ENCODE measurements at regions not wholly inside any gene's neighbourhood (a gene's known extent, or its start where the extent isn't known, plus 50 kb on each side); places are given as distances from the start of the nearest gene placed in this dataset.

DNA sequence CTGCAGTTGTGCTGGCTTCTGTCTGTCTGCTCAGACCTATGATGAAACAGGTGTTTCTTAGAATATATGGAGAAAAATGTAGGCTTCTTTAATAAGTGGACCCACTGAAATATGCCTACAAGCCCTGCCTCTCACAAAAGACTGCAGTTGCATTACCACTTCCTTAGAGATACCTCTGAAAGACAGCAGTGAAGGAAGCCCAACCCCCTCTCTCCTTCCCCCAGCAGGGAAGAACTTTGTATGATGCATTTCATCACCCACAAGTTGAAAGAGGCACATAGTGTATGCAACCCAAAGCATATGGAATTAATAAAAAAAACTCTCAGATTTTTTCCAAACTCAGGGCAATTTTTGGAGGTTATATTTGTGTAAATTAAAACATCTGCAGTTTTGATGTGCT, 916.7 kb downstream of the TECRL start:
- Histone ChIP-seq H3K27ac (no peak overlapping the region), H3K27me3 (no peaks in the 10 kb centered on the region), H3K9me3 (no peaks in the 10 kb centered on the region), H3K4me1 (no peaks in the 10 kb centered on the region), H3K36me3 (no peaks in the 10 kb centered on the region), H3K4me3 (no peak overlapping the region)
- TF ChIP-seq POLR2AphosphoS5 (IDR thresholded peaks at IDR 0.05) (no peak), POLR2A (IDR thresholded peaks at IDR 0.05) (no peak), EP300 (IDR thresholded peaks at IDR 0.05) (no peak)
- TF ChIP-seq, protein P1, sequence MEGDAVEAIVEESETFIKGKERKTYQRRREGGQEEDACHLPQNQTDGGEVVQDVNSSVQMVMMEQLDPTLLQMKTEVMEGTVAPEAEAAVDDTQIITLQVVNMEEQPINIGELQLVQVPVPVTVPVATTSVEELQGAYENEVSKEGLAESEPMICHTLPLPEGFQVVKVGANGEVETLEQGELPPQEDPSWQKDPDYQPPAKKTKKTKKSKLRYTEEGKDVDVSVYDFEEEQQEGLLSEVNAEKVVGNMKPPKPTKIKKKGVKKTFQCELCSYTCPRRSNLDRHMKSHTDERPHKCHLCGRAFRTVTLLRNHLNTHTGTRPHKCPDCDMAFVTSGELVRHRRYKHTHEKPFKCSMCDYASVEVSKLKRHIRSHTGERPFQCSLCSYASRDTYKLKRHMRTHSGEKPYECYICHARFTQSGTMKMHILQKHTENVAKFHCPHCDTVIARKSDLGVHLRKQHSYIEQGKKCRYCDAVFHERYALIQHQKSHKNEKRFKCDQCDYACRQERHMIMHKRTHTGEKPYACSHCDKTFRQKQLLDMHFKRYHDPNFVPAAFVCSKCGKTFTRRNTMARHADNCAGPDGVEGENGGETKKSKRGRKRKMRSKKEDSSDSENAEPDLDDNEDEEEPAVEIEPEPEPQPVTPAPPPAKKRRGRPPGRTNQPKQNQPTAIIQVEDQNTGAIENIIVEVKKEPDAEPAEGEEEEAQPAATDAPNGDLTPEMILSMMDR (IDR thresholded peaks at IDR 0.05): no peak
- DNase-seq (ENCODE audit: low spot score in 2 of 2): no peak

DNA sequence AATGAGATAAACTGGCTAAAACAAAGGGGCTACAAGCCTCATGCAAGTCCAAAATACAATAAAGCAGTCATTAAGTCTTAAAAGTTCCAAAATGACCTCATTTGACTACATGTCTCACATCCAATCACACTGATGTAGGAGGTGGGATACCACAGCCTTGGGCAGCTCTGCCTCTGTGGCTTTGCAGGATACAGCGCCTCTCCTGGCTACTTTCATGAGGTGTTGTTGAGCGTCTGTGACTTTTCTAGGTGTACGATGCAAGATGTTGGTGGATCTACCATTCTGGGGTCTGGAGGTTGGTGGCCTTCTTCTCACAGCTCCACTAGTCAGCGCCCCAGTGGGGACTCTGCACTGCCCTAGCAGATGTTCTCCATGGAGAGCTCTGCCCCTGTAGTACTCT, 944.9 kb downstream of the TECRL start:
- no peak for DNase-seq (ENCODE audit: low spot score in 2 of 2)
- no peaks in the 10 kb centered on the region for H3K36me3 ChIP-seq
- no peak for TF ChIP-seq POLR2A (IDR thresholded peaks at IDR 0.05)
- no peak for TF ChIP-seq POLR2AphosphoS5 (IDR thresholded peaks at IDR 0.05)
- TF ChIP-seq EP300 (IDR thresholded peaks at IDR 0.05): no peak
- TF ChIP-seq, protein P1 (IDR thresholded peaks at IDR 0.05): no peak
- WGBS: 72% methylated on average over 2 of the region's 4 CpGs
- H3K27ac ChIP-seq: no peak overlapping the region
- no peaks in the 10 kb centered on the region for H3K4me1 ChIP-seq
- H3K9me3 ChIP-seq: peaks cover 4% of the 10 kb centered on the region
- H3K4me3 ChIP-seq: no peak overlapping the region
- no peaks in the 10 kb centered on the region for H3K27me3 ChIP-seq

DNA sequence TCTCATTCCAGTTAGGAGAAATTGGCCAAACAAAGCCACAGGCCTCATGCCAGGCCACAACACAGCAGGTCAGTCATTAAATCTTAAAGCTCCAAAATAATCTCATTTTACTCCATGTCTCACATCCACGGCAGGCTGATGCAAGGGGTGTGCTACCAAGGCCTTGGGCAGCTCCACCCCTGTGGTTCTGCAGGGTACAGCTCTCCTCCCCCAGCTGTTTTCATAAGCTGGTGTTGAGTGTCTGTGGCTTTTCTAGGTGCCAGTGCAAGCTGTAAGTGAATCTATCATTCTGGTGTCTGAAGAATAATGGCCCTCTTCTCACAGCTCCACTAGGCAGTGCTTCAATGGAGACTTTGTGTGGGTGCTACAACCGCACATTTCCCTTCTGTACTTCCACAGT, 949.2 kb downstream of the TECRL start:
- Histone ChIP-seq H3K4me3 (no peak overlapping the region), H3K4me1 (no peaks in the 10 kb centered on the region), H3K9me3 (peaks cover 4% of the 10 kb centered on the region), H3K27me3 (no peaks in the 10 kb centered on the region), H3K27ac (no peak overlapping the region), H3K36me3 (no peaks in the 10 kb centered on the region)
- DNase-seq (ENCODE audit: low spot score in 2 of 2): no peak
- TF ChIP-seq EP300 (IDR thresholded peaks at IDR 0.05): no peak
- TF ChIP-seq POLR2AphosphoS5 (IDR thresholded peaks at IDR 0.05): no peak
- TF ChIP-seq POLR2A (IDR thresholded peaks at IDR 0.05): no peak
- TF ChIP-seq, protein P1 (IDR thresholded peaks at IDR 0.05): no peak
- WGBS: 83% methylated on average over 2 of the region's 2 CpGs

DNA sequence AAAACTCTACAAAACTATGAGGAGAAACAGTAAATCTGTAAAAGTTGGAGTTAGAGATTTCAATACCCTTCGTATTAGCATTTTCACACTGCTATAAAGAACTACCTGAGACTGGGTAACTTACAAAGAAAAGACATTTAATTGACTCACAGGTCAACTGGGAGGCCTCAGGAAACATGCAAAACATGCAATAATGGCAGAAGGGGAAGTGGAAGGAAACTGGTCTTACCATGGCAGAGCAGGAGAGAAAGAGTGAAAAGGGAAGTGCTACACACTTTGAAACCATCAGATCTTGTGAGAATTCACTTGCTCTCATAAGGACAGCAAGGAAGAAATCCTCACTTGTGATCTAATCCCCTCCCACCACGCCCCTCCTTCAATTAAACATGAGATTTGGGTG, 949.9 kb downstream of the TECRL start:
- no peaks in the 10 kb centered on the region for H3K9me3 ChIP-seq
- TF ChIP-seq, protein P1 (IDR thresholded peaks at IDR 0.05): no peak
- TF ChIP-seq POLR2A (IDR thresholded peaks at IDR 0.05): no peak
- no peak for TF ChIP-seq POLR2AphosphoS5 (IDR thresholded peaks at IDR 0.05)
- TF ChIP-seq EP300 (IDR thresholded peaks at IDR 0.05): no peak
- no peaks in the 10 kb centered on the region for H3K4me1 ChIP-seq
- H3K27ac ChIP-seq: no peak overlapping the region
- WGBS: 64% methylated on average over 2 of the region's 2 CpGs
- no peak overlapping the region for H3K4me3 ChIP-seq
- no peak for DNase-seq (ENCODE audit: low spot score in 2 of 2)
- no peaks in the 10 kb centered on the region for H3K27me3 ChIP-seq
- no peaks in the 10 kb centered on the region for H3K36me3 ChIP-seq

DNA sequence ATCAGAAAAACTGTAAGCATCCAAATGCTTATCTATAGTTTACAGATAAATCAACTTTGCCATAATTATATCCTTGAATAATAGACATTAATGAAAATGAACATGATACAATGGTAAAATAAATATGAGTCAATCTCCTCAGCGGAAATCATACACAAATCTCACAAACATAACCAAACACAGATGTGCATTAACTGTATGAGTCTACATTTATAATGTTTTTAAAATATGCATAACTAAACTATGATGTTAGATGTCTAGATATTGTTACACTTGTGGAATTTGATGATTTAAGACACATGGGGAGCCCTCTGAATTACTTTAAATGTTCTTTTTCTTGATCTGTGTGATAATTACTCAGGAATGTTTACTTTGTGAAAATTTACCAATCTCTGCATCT, 951.2 kb downstream of the TECRL start:
- no peaks in the 10 kb centered on the region for H3K36me3 ChIP-seq
- no peak for TF ChIP-seq EP300 (IDR thresholded peaks at IDR 0.05)
- TF ChIP-seq, protein P1 (IDR thresholded peaks at IDR 0.05): no peak
- no peak for TF ChIP-seq POLR2AphosphoS5 (IDR thresholded peaks at IDR 0.05)
- no peak for TF ChIP-seq POLR2A (IDR thresholded peaks at IDR 0.05)
- WGBS: 53% methylated on average over 1 of the region's 1 CpG
- no peak for DNase-seq (ENCODE audit: low spot score in 2 of 2)
- no peaks in the 10 kb centered on the region for H3K27me3 ChIP-seq
- no peak overlapping the region for H3K4me3 ChIP-seq
- no peaks in the 10 kb centered on the region for H3K4me1 ChIP-seq
- H3K27ac ChIP-seq: no peak overlapping the region
- no peaks in the 10 kb centered on the region for H3K9me3 ChIP-seq
